HCT116 (cell line): ENCODE measurements at regions not wholly inside any gene's neighbourhood (a gene's known extent, or its start where the extent isn't known, plus 50 kb on each side); places are given as distances from the start of the nearest gene placed in this dataset.
"Not testable (repeated sequence)": the region's sequence is repeated elsewhere in the genome, so short reads cannot be mapped to it uniquely, and the experiment has no call there.

Experiments used
- ATAC-seq: fragments of 200-7000 bp; cut with Tn5 transposase; 2 replicates; pipeline ENCODE4 v1.9.1; 2020; ENCODE audit warnings: mild to moderate bottlenecking, moderate library complexity
- BruUV-seq: library from RNA; stranded (reverse); fragments of 400-500 nt; replicated peaks from 2 replicates; lab custom pipeline; 2021; lab: Mats Ljungman, UMichigan
- CTCF ChIA-PET: fragments of 300-600 bp; sonication (Branson Sonifier 250); formaldehyde crosslinking; loops from one replicate; lab custom pipeline; 2021; ENCODE audit warnings: antibody characterized with exemption; lab: Charles Lee
- POLR2A ChIA-PET: fragments of 300-600, 350-600 bp; sonication (Branson Sonifier 250); formaldehyde crosslinking; loops from one replicate; lab custom pipeline; 2021; ENCODE audit warnings: antibody characterized with exemption; lab: Charles Lee
- RAD21 ChIA-PET, 2 experiments: fragments of 300-600 bp; sonication (Branson Sonifier 250); formaldehyde crosslinking; loops; one replicate each; lab custom pipeline; 2023; ENCODE audit warnings: low total read pairs in 2 of 2; ENCODE audit not compliant: uncharacterized antibody in 2 of 2, unreplicated experiment in 2 of 2, low non-redundant PET in 1 of 2; lab: Charles Lee
- DNase-seq: peaks from one replicate; pipeline ENCODE4 v3.0.0-alpha.2; 2010; ENCODE audit warnings: low read depth, low spot score
- H2AFZ ChIP-seq: fragments of 200-600 bp; shearing (Covaris generic), sonication (generic); 2 replicates; pipeline ENCODE4 v1.6.1; 2017; ENCODE audit warnings: low read depth, mixed run types, mixed read lengths, antibody characterized with exemption, low read length; ENCODE audit not compliant: poor library complexity, severe bottlenecking
- H3K27ac ChIP-seq: 2 replicates; pipeline ENCODE4 v1.5.1; 2012; ENCODE audit warnings: low read depth, low read length
- H3K27me3 ChIP-seq: fragments of 200-600 bp; sonication (generic); 2 replicates; pipeline ENCODE4 v1.6.1; 2016; ENCODE audit warnings: mixed run types, low read length, mixed read lengths; ENCODE audit not compliant: insufficient read depth
- H3K36me3 ChIP-seq, 2 experiments: fragments of 200-500 bp in 1 of 2; fragments of 200-600 bp in 1 of 2; sonication (Bioruptor generic) in 1 of 2; sonication (generic) in 1 of 2; 2 replicates each; pipeline versions ENCODE4 v1.5.1 to v1.6.1; 2014 to 2016; ENCODE audit warnings: low read length in 2 of 2, inconsistent platforms in 1 of 2, mixed read lengths in 1 of 2, mixed run types in 1 of 2; ENCODE audit not compliant: insufficient read depth in 2 of 2, control insufficient read depth in 1 of 2
- H3K4me1 ChIP-seq, 2 experiments: fragments of 200-600 bp in 1 of 2; sonication (generic) in 1 of 2; 2 replicates each; pipeline versions ENCODE4 v1.5.1 to v1.6.1; 2012 to 2017; ENCODE audit warnings: low read length in 2 of 2, inconsistent platforms in 1 of 2, mild to moderate bottlenecking in 1 of 2, mixed read lengths in 1 of 2, mixed run types in 1 of 2, moderate library complexity in 1 of 2; ENCODE audit not compliant: insufficient read depth in 2 of 2, control insufficient read depth in 1 of 2
- H3K4me2 ChIP-seq: fragments of 200-600 bp; sonication (generic); 2 replicates; pipeline ENCODE4 v1.6.1; 2017; ENCODE audit warnings: mixed run types, low read length, mixed read lengths
- H3K4me3 ChIP-seq, 2 experiments: fragments of 200-600 bp in 1 of 2; sonication (generic) in 1 of 2; replicated peaks in 1 of 2; 2 replicates each; pipeline ENCODE4 v1.5.1; 2011 to 2016; ENCODE audit warnings: low read length in 2 of 2, control low read depth in 1 of 2, low read depth in 1 of 2, mild to moderate bottlenecking in 1 of 2, mixed read lengths in 1 of 2, mixed run types in 1 of 2
- H3K79me2 ChIP-seq: fragments of 200-600 bp; sonication (generic); 2 replicates; pipeline ENCODE4 v1.6.1; 2017; ENCODE audit warnings: mild to moderate bottlenecking, mixed run types, low read length, moderate library complexity, mixed read lengths; ENCODE audit not compliant: insufficient read depth
- H3K9ac ChIP-seq: fragments of 200-600 bp; sonication (generic); 2 replicates; pipeline ENCODE4 v1.6.1; 2016; ENCODE audit warnings: low read length, mixed read lengths
- H3K9me2 ChIP-seq: fragments of 200-600 bp; sonication (generic), shearing (Covaris generic); 2 replicates; pipeline ENCODE4 v1.6.1; 2017; ENCODE audit warnings: mixed run types, mild to moderate bottlenecking, moderate library complexity; ENCODE audit not compliant: insufficient read depth
- H3K9me3 ChIP-seq, 2 experiments: fragments of 200-500 bp in 1 of 2; fragments of 200-600 bp in 1 of 2; sonication (Bioruptor generic) in 1 of 2; sonication (generic) in 1 of 2; 2 replicates each; pipeline ENCODE4 v1.6.1; 2014 to 2017; ENCODE audit warnings: low read length in 2 of 2, mixed read lengths in 2 of 2, inconsistent platforms in 1 of 2, low read depth in 1 of 2, mild to moderate bottlenecking in 1 of 2, mixed run types in 1 of 2, moderate library complexity in 1 of 2; ENCODE audit not compliant: control insufficient read depth in 1 of 2, insufficient read depth in 1 of 2
- H4K20me1 ChIP-seq: fragments of 200-600 bp; sonication (generic), shearing (Covaris generic); 2 replicates; pipeline ENCODE4 v1.6.1; 2017; ENCODE audit warnings: mixed run types, mild to moderate bottlenecking, moderate library complexity; ENCODE audit not compliant: insufficient read depth
- CBX3 ChIP-seq: IDR thresholded peaks from 2 replicates; pipeline ENCODE4 v1.6.1; 2012; ENCODE audit warnings: low read depth
- EGR1 ChIP-seq: IDR thresholded peaks from 2 replicates; pipeline ENCODE4 v1.6.1; 2012; ENCODE audit warnings: low read depth
- ELF1 ChIP-seq: IDR thresholded peaks from 2 replicates; pipeline ENCODE4 v1.6.1; 2012; ENCODE audit warnings: low read depth, borderline replicate concordance
- EZH2phosphoT487 ChIP-seq: fragments of 200-600 bp; IDR thresholded peaks from 2 replicates; pipeline ENCODE4 v1.6.1; 2018; ENCODE audit warnings: antibody characterized with exemption, borderline replicate concordance
- JUND ChIP-seq: IDR thresholded peaks from 2 replicates; pipeline ENCODE4 v1.6.1; 2012
- MAX ChIP-seq: IDR thresholded peaks from 2 replicates; pipeline ENCODE4 v1.6.1; 2012
- RAD21 ChIP-seq: IDR thresholded peaks from 2 replicates; pipeline ENCODE4 v1.6.1; 2012; ENCODE audit warnings: low read depth, mild to moderate bottlenecking
- SP1 ChIP-seq: IDR thresholded peaks from 2 replicates; pipeline ENCODE4 v1.6.1; 2012; ENCODE audit warnings: low read depth
- YY1 ChIP-seq: IDR thresholded peaks from 2 replicates; pipeline ENCODE4 v1.6.1; 2011; ENCODE audit warnings: low read length, low read depth, moderate library complexity, mild to moderate bottlenecking; ENCODE audit not compliant: insufficient replicate concordance; ENCODE audit errors: extremely low read depth
- ZBTB33 ChIP-seq: IDR thresholded peaks from 2 replicates; pipeline ENCODE4 v1.6.1; 2011; ENCODE audit warnings: mild to moderate bottlenecking, low read length, moderate library complexity; ENCODE audit not compliant: insufficient replicate concordance; ENCODE audit errors: extremely low read depth
- intact Hi-C: fragments of 100-400 bp; cut with micrococcal nuclease; formaldehyde crosslinking; loops from 2 replicates; pipeline ENCODE4 v1.10.0; 2022

DNA sequence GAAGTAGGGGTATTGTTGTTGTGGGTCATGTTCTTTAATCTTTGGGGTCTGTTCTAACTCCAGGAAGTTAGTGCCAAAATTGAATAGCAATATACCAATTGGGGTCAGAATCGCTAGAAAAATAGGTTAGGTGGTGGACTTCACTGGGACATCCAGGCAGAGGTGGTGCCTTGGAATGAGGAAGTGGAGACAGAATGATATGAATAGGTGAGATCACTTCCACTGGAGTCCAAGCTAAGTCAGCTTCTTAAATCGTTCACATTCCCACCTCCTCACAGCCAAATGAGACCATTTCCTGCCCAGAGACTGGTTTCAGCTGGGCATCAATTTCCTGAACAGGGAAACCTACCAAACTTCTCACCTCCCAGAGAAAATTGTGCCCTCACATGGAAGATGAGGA is 137.8 kb upstream of the RAB4A start:
- Histone ChIP-seq H4K20me1 (no peaks in the 10 kb centered on the region), H3K79me2 (no peaks in the 10 kb centered on the region), H3K4me2 (no peak overlapping the region), H3K9me2 (no peaks in the 10 kb centered on the region), H3K27me3 (0 out of 2 replicates have a peak, but pooled peaks cover 3% of the 10 kb centered on the region), H3K9me3 (no peaks in the 10 kb centered on the region), H3K36me3 (no peaks in the 10 kb centered on the region), H3K4me3 (no peak overlapping the region), H3K9ac (no peak overlapping the region), H3K4me1 (peaks cover 0 to 5% of the 10 kb centered on the region in 2 experiments; a peak in 1 of 4 replicates), H3K27ac (no peak overlapping the region), H2AFZ (no peak overlapping the region)
- ChIA-PET CTCF (no interaction called here), POLR2A (no interaction called here), RAD21 (no interaction called here)
- ATAC-seq, result no peak
- BruUV-seq, result no TSS peak
- intact Hi-C loops, result no loop called here
- no peak for TF ChIP-seq YY1
- TF ChIP-seq ZBTB33, result no peak
- TF ChIP-seq ELF1, result no peak
- no peak for TF ChIP-seq SP1
- TF ChIP-seq RAD21, result no peak
- no peak for TF ChIP-seq EGR1
- no peak for TF ChIP-seq CBX3
- no peak for DNase-seq

DNA sequence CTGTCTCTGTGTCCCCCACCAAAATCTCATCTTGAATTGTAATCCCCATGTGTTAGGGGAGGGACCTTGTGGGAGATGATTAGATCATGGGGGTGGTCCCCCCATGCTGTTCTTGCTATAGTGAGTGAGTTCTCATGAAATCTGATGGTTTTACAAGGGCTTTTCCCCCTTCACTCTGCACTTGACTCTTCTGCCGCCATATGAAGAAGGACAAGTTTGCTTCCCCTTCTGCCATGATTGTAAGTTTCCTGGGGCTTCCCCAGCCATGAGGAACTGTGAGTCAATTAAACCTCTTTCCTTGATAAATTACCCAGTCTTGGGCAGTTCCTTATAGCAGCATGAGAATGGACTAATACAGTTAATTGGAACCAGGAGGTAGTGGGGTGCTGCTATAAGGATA is 137.1 kb upstream of the RAB4A start:
- no TSS peak for BruUV-seq
- Histone ChIP-seq H3K36me3 (no peaks in the 10 kb centered on the region), H3K27me3 (0 out of 2 replicates have a peak, but pooled peaks cover 3% of the 10 kb centered on the region), H3K9ac (no peak overlapping the region), H3K9me2 (no peaks in the 10 kb centered on the region), H3K4me2 (no peak overlapping the region), H3K9me3 (no peaks in the 10 kb centered on the region), H3K4me3 (no peak overlapping the region), H3K27ac (no peak overlapping the region), H3K4me1 (peaks cover 0 to 5% of the 10 kb centered on the region in 2 experiments; a peak in 1 of 4 replicates), H2AFZ (no peak overlapping the region), H4K20me1 (no peaks in the 10 kb centered on the region), H3K79me2 (no peaks in the 10 kb centered on the region)
- RAD21 ChIA-PET, result no interaction called here
- ATAC-seq, result no peak
- POLR2A ChIA-PET, result no interaction called here
- intact Hi-C loops, result no loop called here
- no peak for DNase-seq
- CTCF ChIA-PET, result no interaction called here
- TF ChIP-seq MAX (no peak), JUND (no peak), EZH2phosphoT487 (no peak)
- TF ChIP-seq, all 23 proteins: peak for 0

DNA sequence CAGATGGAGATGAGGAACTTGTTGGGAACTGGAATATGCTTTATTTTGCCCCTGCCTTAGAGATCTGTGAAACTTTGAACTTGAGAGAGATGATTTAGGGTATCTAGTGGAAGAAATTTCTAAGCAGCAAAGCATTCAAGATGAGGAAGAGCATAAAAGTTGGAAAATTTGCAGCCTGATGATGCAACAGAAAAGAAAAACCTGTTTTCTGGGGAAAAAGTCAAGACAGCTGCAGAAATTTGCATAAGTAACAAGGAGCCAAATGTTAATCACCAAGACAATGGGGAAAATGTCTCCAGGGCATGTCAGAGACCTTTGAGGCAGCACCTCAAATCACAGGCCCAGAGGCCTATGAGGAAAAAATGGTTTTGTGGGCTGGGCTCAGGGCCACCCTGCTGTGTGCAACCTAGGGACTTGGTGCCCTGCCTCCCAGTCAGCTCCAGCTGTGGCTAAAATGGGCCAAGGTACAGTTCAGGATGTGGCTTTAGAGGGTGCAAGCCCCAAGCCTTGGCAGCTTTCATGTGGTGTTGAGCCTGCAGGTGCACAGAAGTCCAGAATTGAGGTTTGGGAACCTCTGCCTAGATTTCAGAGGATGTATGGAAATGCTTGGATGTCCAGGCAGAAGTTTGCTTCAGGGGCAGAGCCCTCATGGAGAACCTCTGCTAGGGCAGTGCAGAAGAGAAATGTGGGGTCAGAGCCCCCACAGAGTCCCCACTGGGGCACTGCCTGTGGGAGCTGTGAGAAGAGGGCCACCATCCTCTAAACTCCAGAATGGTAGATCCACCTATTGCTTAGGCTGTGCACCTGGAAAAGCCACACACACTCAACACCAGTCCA is 136.3 kb upstream of the RAB4A start:
- H3K9me2 ChIP-seq, H2AFZ ChIP-seq, intact Hi-C loops, DNase-seq, CTCF ChIA-PET, RAD21 ChIA-PET, H3K4me1 ChIP-seq, H3K9me3 ChIP-seq, ATAC-seq, H3K9ac ChIP-seq, H3K4me2 ChIP-seq, H3K27me3 ChIP-seq, H3K79me2 ChIP-seq, BruUV-seq, H3K4me3 ChIP-seq, H3K36me3 ChIP-seq, H4K20me1 ChIP-seq, POLR2A ChIA-PET, H3K27ac ChIP-seq: not testable (repeated sequence)
